Colonic mucosa (tissue), 4 donors: ENCODE measurements at regions not wholly inside any gene's neighbourhood (a gene's known extent, or its start where the extent isn't known, plus 50 kb on each side); places are given as distances from the start of the nearest gene placed in this dataset.
"Not testable (repeated sequence)": the region's sequence is repeated elsewhere in the genome, so short reads cannot be mapped to it uniquely, and the experiment has no call there.

Experiments used
- DNase-seq: peaks from one replicate; pipeline ENCODE4 v3.0.0-alpha.2; 2020
- H3K27ac ChIP-seq: fragments of 200-600 bp; one replicate; pipeline ENCODE4 v1.8.0; 2021
- H3K27me3 ChIP-seq: fragments of 200-600 bp; one replicate; pipeline ENCODE4 v1.8.0; 2021
- H3K36me3 ChIP-seq: fragments of 200-600 bp; one replicate; pipeline ENCODE4 v1.8.0; 2021
- H3K4me1 ChIP-seq: fragments of 200-600 bp; one replicate; pipeline ENCODE4 v1.8.0; 2021; ENCODE audit warnings: mild to moderate bottlenecking
- H3K4me3 ChIP-seq: fragments of 200-600 bp; one replicate; pipeline ENCODE4 v1.8.0; 2021
- H3K9ac ChIP-seq, 2 donors: one replicate each; pipeline ENCODE4 v1.7.0; 2013; ENCODE audit warnings: control low read depth in 2 of 2, low read depth in 2 of 2, low read length in 2 of 2
- H3K9me3 ChIP-seq: fragments of 200-600 bp; one replicate; pipeline ENCODE4 v1.8.0; 2021
- intact Hi-C: fragments of 100-400 bp; cut with DNase I; formaldehyde crosslinking; loops from one replicate; pipeline ENCODE4 v1.14.1; 2022
- TF ChIP-seq, protein P1 (sequence below): fragments of 200-600 bp; IDR thresholded peaks from one replicate; pipeline ENCODE4 v1.8.0; 2022; ENCODE audit warnings: antibody characterized with exemption, mild to moderate bottlenecking
- donor health status: healthy.
- donor health status: DM: no; HTN: no; CAD: no.
- donor health status: DM: no; HTN: no; CAD: no.

DNA sequence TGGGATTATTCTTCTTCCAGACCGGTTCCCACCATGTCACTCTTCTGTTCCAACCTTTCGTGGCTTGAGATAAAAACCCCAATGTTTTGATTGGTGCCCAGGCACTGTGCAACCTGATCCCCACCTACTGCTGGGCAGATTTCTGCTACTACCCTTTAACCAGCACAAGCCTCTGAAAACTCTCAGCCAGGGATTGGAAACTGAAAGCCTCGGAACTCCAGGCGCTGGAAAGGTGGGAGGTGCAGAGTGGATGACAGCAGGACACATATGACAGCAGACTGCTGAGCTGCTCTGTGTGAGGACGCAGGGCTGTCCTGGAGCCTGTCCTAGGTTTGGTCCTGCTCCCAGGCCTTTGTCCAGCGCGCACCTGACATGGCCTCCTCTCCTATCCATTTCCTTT lies 68.5 kb upstream of the GTF3A start:
- no peaks in the 10 kb centered on the region for H3K4me1 ChIP-seq
- H3K9me3 ChIP-seq, result no peaks in the 10 kb centered on the region
- TF ChIP-seq, protein P1, sequence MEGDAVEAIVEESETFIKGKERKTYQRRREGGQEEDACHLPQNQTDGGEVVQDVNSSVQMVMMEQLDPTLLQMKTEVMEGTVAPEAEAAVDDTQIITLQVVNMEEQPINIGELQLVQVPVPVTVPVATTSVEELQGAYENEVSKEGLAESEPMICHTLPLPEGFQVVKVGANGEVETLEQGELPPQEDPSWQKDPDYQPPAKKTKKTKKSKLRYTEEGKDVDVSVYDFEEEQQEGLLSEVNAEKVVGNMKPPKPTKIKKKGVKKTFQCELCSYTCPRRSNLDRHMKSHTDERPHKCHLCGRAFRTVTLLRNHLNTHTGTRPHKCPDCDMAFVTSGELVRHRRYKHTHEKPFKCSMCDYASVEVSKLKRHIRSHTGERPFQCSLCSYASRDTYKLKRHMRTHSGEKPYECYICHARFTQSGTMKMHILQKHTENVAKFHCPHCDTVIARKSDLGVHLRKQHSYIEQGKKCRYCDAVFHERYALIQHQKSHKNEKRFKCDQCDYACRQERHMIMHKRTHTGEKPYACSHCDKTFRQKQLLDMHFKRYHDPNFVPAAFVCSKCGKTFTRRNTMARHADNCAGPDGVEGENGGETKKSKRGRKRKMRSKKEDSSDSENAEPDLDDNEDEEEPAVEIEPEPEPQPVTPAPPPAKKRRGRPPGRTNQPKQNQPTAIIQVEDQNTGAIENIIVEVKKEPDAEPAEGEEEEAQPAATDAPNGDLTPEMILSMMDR, result no peak
- H3K36me3 ChIP-seq, result no peaks in the 10 kb centered on the region
- H3K27me3 ChIP-seq, result no peaks in the 10 kb centered on the region
- intact Hi-C loops, result no loop called here
- no peak overlapping the region for H3K9ac ChIP-seq
- no peak for DNase-seq
- H3K4me3 ChIP-seq, result no peak overlapping the region
- H3K27ac ChIP-seq, result no peak overlapping the region

DNA sequence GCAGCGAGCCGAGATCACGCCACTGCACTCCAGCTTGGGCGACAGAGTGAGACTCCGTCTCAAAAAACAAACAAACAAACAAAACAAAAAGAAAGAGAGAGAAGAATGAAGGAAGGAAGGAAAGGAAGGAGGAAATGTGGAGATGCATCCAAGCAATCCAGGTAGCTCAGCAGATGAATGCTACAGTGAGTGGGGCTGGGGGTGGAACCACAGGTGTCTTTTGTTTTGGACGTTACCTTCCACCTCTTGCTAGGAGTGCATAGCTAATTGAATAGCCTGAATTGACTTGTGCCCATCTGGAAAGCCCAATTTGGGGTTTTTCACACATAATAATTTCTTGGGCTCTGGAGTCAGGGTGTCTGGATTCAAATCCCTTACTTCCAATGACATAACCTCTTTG lies 66.0 kb upstream of the GTF3A start:
- no peaks in the 10 kb centered on the region for H3K27me3 ChIP-seq
- no peak overlapping the region for H3K9ac ChIP-seq
- no peak for DNase-seq
- no peak overlapping the region for H3K27ac ChIP-seq
- intact Hi-C loops, result loop anchor here (2.0 kb wide), 1 partner anchor 374 kb away; no protein-coding TSS in a partner anchor
- no peaks in the 10 kb centered on the region for H3K36me3 ChIP-seq
- H3K4me1 ChIP-seq, result no peaks in the 10 kb centered on the region
- H3K9me3 ChIP-seq, result no peaks in the 10 kb centered on the region
- no peak overlapping the region for H3K4me3 ChIP-seq
- TF ChIP-seq, protein P1, result no peak

DNA sequence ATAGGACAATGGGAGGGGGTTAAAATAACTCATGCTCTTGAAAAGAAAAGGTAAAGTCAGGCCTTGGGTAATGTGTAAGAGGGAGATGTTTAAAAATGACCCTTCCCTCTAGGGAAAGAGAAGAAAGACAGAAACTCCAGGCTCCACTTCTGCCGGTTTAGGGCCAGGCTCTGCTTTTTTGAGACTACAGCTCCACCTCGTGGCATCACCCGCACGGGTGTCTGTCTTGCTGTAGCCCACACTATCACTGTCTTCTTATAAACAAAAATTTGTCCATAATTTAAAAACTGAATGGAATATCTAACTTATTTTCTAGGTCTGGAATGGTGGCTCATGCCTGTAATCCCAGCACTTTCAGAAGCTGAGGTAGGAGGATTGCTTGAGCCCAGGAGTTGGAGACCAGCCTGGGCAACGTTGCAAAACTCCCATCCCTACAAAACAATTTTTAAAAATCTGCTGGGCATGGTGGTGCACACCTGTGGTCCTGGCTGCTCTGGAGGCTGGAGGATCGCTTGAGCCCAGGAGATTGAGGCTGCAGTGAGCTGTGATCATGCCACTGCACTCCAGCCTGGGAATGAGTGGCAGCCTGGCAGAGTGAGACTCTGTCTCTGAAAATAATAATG lies 65.1 kb upstream of the GTF3A start:
- intact Hi-C loops, result loop anchor here (2.0 kb wide), 1 partner anchor 375 kb away; no protein-coding TSS in a partner anchor
- no peaks in the 10 kb centered on the region for H3K36me3 ChIP-seq
- no peaks in the 10 kb centered on the region for H3K27me3 ChIP-seq
- TF ChIP-seq, protein P1, result peak; percentile 52
- H3K27ac ChIP-seq, result no peak overlapping the region
- peak; percentile 80 for DNase-seq
- no peaks in the 10 kb centered on the region for H3K4me1 ChIP-seq
- no peak overlapping the region for H3K9ac ChIP-seq
- H3K4me3 ChIP-seq, result no peak overlapping the region
- no peaks in the 10 kb centered on the region for H3K9me3 ChIP-seq

DNA sequence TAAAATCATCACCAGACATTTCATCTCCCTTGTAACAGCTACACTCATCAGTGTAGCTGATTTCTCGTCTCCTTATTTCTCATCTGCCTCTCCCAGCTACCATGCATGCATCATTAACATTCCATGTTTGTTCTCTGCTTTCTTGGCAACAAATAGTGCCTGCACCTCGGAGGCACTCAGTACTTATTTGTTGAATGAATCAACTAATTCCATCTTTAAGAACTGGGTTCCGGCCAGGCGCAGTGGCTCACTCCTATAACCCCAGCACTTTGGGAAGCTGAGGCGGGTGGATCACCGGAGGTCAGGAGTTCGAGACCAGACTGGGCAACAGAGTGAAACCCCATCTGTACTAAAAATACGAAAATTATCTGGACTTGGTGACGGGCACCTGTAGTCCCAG lies 63.9 kb upstream of the GTF3A start:
- no peaks in the 10 kb centered on the region for H3K27me3 ChIP-seq
- intact Hi-C loops, result loop anchor here (2.0 to 5.0 kb wide), 2 partner anchors 414 to 622 kb away; no protein-coding TSS in a partner anchor

DNA sequence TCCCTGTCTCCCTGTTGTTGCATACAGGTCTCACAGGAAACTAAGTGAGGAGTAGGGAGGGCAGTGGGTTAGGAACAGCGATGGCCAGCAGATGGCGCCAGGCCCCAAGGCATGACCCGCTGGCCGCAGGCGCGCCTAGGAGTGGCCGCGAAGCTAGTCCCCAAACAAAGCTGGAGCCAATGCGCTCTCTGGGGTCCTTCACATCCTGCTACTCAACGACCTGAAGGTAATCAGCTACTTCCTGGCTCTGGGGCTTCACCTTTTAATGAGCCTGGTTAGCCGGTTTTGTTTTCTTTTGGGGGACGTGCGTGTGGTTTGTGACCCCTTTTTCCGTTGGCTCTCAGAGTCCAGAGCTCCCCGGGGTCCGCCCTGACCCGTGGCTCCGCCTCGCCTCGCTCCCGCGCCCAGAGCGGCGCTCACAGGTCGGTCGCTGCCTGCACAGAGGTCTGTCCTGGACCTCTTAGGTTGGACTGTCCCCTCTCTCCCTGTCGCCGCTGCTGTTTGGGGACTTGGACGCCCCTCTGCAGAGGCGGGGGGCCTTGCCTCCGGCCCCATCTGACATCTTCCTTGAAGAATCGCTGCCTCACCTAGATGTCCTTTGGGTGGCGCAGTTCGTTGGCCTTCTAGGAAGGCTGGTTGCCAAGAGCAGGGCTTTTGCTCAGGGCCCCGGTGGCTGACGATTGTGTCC lies 62.2 kb upstream of the GTF3A start:
- Histone ChIP-seq H3K9me3 (no peaks in the 10 kb centered on the region), H3K4me1 (no peaks in the 10 kb centered on the region), H3K27me3 (no peaks in the 10 kb centered on the region), H3K4me3 (peak overlapping the region; percentile 48), H3K27ac (no peak overlapping the region), H3K9ac (peak overlapping the region; percentile 41 to 54), H3K36me3 (no peaks in the 10 kb centered on the region)
- intact Hi-C loops, result loop anchor here (2.0 to 5.0 kb wide), 2 partner anchors 465 to 620 kb away; no protein-coding TSS in a partner anchor
- TF ChIP-seq, protein P1, result peak; percentile 86
- peak; percentile 91 for DNase-seq

More for the DNA sequence above, 63.9 kb upstream of the GTF3A start:
- H3K27ac ChIP-seq, result no peak overlapping the region
- H3K4me3 ChIP-seq, result no peak overlapping the region
- no peaks in the 10 kb centered on the region for H3K4me1 ChIP-seq
- DNase-seq, result no peak
- no peaks in the 10 kb centered on the region for H3K9me3 ChIP-seq
- no peak overlapping the region for H3K9ac ChIP-seq
- TF ChIP-seq, protein P1, result no peak
- H3K36me3 ChIP-seq, result no peaks in the 10 kb centered on the region

DNA sequence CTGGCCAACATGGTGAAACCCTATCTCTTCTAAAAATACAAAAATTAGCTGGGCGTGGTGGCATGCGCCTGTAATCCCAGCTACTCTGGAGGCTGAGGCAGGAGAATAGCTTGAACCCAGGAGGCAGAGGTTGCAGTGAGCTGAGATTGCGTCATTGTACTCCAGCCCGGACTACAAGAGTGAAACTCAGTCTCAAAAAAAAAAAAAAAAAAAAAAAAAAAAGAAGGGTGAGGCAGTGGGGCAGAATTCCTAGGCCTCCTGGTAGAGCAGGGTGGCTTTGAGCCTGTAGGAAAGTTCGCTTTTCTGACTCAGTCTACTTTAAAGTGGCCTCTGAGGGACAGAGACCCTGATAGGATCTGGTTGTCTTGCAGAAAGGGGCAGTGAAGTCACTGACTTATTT lies 60.8 kb upstream of the GTF3A start:
- not testable (repeated sequence) for H3K4me1 ChIP-seq, H3K4me3 ChIP-seq, H3K36me3 ChIP-seq, H3K9ac ChIP-seq, H3K27me3 ChIP-seq, H3K27ac ChIP-seq, DNase-seq, H3K9me3 ChIP-seq
- intact Hi-C loops, result loop anchor here (2.0 to 5.0 kb wide), 2 partner anchors 463 to 619 kb away; no protein-coding TSS in a partner anchor
